CD4-positive, alpha-beta T cell treated with Interleukin-2 at 100 ng/mL for 4 hours (primary cell): ENCODE measurements at regions not wholly inside any gene's neighbourhood (a gene's known extent, or its start where the extent isn't known, plus 50 kb on each side); places are given as distances from the start of the nearest gene placed in this dataset.
"Not testable (repeated sequence)": the region's sequence is repeated elsewhere in the genome, so short reads cannot be mapped to it uniquely, and the experiment has no call there.

ENCODE experiments used
- DNase-seq: peaks from one replicate; pipeline ENCODE4 v3.0.0-alpha.2; 2020; ENCODE audit warnings: low spot score

GRCh38 chr1:214095896-214096295 lies 108.1 kb downstream of the PROX1 start:
- not testable (repeated sequence) for DNase-seq

- DNase-seq = no peak
Measured at GRCh38 chr1:214101246-214101645, 113.5 kb downstream of the PROX1 start.

GRCh38 chr1:214101828-214102227 lies 114.1 kb downstream of the PROX1 start:
- DNase-seq = no peak

GRCh38 chr1:214102907-214103306 lies 115.1 kb downstream of the PROX1 start:
- DNase-seq = no peak

GRCh38 chr1:214103778-214104177 lies 116.0 kb downstream of the PROX1 start:
- no peak for DNase-seq

GRCh38 chr1:214106375-214106774 lies 118.6 kb downstream of the PROX1 start:
- no peak for DNase-seq

GRCh38 chr1:214107322-214108096 lies 119.7 kb downstream of the PROX1 start:
- DNase-seq = no peak

GRCh38 chr1:214108097-214108446 lies 120.3 kb downstream of the PROX1 start:
- no peak for DNase-seq

GRCh38 chr1:214111796-214112195 lies 124.0 kb downstream of the PROX1 start:
- DNase-seq = no peak

- DNase-seq = no peak
Measured at GRCh38 chr1:214116258-214116657, 128.5 kb downstream of the PROX1 start.

GRCh38 chr1:214117780-214118179 lies 130.0 kb downstream of the PROX1 start:
- no peak for DNase-seq

- DNase-seq = no peak
Measured at GRCh38 chr1:214120191-214120590, 132.4 kb downstream of the PROX1 start.

- no peak for DNase-seq
Measured at GRCh38 chr1:214120951-214121350, 133.2 kb downstream of the PROX1 start.

- no peak for DNase-seq
Measured at GRCh38 chr1:214122110-214122509, 134.3 kb downstream of the PROX1 start.

GRCh38 chr1:214123061-214123784 lies 135.4 kb downstream of the PROX1 start:
- DNase-seq = peak; percentile 4

GRCh38 chr1:214124281-214124805 lies 136.6 kb downstream of the PROX1 start:
- DNase-seq = no peak

GRCh38 chr1:214124915-214125314 lies 137.1 kb downstream of the PROX1 start:
- DNase-seq = no peak

GRCh38 chr1:214125819-214126218 lies 138.0 kb downstream of the PROX1 start:
- no peak for DNase-seq

- no peak for DNase-seq
Measured at GRCh38 chr1:214126697-214127146, 138.9 kb downstream of the PROX1 start.

- DNase-seq = no peak
Measured at GRCh38 chr1:214127705-214128104, 139.9 kb downstream of the PROX1 start.

GRCh38 chr1:214135886-214136285 lies 145.1 kb upstream of the SMYD2 start:
- DNase-seq = no peak

GRCh38 chr1:214136324-214136919 lies 144.5 kb upstream of the SMYD2 start:
- DNase-seq = no peak

- DNase-seq = no peak
Measured at GRCh38 chr1:214141486-214141885, 139.5 kb upstream of the SMYD2 start.
